ENCODE measurements at regions not wholly inside any gene's neighbourhood (a gene's known extent, or its start where the extent isn't known, plus 50 kb on each side); places are given as distances from the start of the nearest gene placed in this dataset.
"Not testable (repeated sequence)": the region's sequence is repeated elsewhere in the genome, so short reads cannot be mapped to it uniquely, and the experiment has no call there.

DNA sequence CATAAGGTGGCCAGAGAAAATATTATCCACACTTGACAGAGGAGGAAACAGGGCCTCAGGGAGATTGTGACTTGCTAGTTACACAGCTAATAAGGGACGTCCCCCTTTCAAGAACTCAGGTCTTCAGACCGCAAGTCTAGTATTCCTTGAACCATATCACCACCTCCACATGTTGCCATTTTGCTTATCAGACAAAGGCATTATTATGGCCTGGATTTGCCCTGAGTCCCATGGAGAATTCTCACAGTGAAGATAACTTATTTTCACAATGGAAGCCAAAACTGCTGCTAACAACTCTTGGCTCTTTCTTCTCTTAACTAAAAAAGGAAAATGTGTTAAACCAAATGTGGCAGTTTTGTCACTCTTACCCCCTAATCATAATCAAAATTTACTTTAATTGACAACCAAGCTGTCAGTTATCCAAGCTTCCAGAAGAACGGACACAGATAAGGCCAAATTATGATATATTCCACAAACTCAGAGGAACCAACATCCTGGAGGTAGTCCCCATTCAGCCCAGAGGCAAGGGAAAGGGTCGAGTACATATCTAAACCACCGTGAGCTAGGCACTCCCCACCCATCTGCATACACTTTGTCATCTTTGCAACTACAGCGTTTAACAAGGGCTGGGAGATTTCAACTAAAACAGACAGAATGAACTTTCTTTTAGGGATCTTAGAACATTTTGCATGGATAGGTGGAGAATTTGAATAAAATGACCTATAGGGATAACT, 63.6 kb upstream of the THBS1 start:
- no peak for DNase-seq

DNA sequence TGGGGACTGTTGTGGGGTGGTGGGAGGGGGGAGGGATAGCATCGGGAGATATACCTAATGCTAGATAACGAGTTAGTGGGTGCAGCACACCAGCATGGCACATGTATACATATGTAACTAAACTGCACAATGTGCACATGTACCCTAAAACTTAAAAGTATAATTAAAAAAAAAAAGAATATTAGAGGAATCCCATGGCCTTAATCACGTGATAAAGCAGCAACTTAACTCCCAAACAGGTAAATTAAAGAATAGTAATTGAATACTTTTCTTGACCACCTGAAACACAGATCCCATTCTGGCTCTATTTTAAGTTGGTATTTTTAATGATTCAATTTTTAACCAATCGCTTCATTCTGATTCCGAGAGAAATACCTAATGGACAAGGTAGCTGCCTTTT, 56.9 kb upstream of the THBS1 start:
- not testable (repeated sequence) for DNase-seq

DNA sequence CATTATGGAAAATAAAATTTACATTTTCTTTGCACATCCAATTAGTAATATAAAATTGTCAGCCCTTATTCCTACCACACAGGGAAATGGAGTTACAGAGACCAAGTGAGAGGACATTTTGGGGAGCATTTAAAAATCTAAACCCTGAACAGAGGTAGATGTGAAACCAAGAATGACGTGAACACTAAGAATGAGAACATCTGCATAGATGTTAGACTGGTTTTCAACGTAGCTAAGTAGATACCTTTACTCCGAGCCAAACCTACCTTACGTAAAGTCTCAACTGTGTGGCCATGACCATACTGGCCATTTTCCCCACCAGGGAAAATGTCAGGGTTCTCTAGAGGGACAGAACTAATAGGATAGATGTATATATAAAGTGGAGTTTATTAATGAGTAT, 51.4 kb upstream of the THBS1 start:
- DNase-seq, result no peak

DNA sequence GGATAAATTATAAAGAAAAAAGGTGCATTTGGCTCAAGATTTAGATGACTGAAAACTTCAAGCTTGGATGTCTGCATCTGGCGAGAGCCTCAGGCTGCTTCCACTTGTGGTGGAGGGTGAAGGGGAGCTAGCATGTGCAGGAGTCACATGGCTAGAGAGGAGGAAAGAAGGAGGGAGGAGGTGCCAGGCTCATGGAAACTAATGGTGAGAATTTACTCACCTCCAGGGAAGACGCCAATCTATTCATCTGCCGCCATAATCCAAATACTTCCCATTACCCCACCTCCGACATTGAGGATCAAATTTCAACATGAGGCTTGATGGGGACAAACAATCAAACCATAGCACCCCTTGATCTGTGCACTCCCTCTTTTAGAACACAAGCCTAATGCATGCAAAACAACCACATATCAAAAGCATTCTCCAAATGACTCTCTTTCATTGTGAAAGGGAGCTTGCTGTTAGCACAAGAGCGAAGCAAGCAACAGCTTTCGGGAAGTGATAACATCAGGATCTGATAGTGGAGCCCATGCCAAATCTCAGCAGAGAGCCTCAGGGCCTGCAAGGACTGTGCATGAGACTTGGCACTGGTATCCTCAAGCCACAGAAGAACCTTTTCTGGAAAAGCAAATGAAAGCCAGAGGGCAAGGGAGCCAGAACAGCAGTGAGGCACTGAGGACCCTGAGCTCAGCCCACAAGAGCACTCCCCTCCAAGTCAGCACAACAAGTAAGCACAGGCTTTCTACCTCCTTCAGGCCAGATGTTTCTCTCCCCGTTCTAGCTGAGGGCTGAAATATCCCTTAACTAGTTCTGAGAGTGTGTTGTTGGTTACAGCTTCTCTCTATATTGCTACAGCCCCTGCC, 50.2 kb upstream of the THBS1 start:
- no peak for DNase-seq

All from effector CD8-positive, alpha-beta T cell (primary cell).